ENCODE measurements at regions not wholly inside any gene's neighbourhood (a gene's known extent, or its start where the extent isn't known, plus 50 kb on each side); places are given as distances from the start of the nearest gene placed in this dataset.

GRCh38 chr3:59313365-59313764 lies 263.5 kb upstream of the CFAP20DC start:
- peak; percentile 50 for DNase-seq (ENCODE audit: low read depth, low spot score)
- no peaks in the 10 kb centered on the region for H3K27me3 ChIP-seq (ENCODE audit: insufficient read depth, insufficient read length)

GRCh38 chr3:59311231-59311630 lies 261.4 kb upstream of the CFAP20DC start:
- no peak for DNase-seq (ENCODE audit: low read depth, low spot score)
- H3K36me3 ChIP-seq (ENCODE audit: insufficient read depth, insufficient read length, low read length) = no peaks in the 10 kb centered on the region
- TF ChIP-seq SUZ12 (IDR thresholded peaks at IDR 0.05; ENCODE audit: extremely low read depth, insufficient read depth, insufficient read length) = no peak
- no peak for TF ChIP-seq YY1 (IDR thresholded peaks at IDR 0.05; ENCODE audit: insufficient read depth, insufficient read length)
- no peak for TF ChIP-seq ZNF274 (IDR thresholded peaks at IDR 0.05; ENCODE audit: low read depth, low read length)
- no peaks in the 10 kb centered on the region for H3K27me3 ChIP-seq (ENCODE audit: insufficient read depth, insufficient read length)
- no peaks in the 10 kb centered on the region for H3K4me1 ChIP-seq (ENCODE audit: insufficient read depth, insufficient read length)
- no peak overlapping the region for H3K9ac ChIP-seq (ENCODE audit: insufficient read length, low read depth)
- no peak overlapping the region for H3K4me3 ChIP-seq (ENCODE audit: insufficient read length, low read depth)
- no peaks in the 10 kb centered on the region for H3K9me3 ChIP-seq (ENCODE audit: insufficient read depth, low read length)

More at GRCh38 chr3:59313365-59313764, 263.5 kb upstream of the CFAP20DC start:
- Histone ChIP-seq H3K9me3 (ENCODE audit: insufficient read depth, low read length) (no peaks in the 10 kb centered on the region), H3K9ac (ENCODE audit: insufficient read length, low read depth) (no peak overlapping the region), H3K36me3 (ENCODE audit: insufficient read depth, insufficient read length, low read length) (no peaks in the 10 kb centered on the region), H3K4me1 (ENCODE audit: insufficient read depth, insufficient read length) (no peaks in the 10 kb centered on the region), H3K4me3 (ENCODE audit: insufficient read length, low read depth) (no peak overlapping the region)
- TF ChIP-seq ZNF274 (IDR thresholded peaks at IDR 0.05; ENCODE audit: low read depth, low read length) = no peak
- TF ChIP-seq YY1 (IDR thresholded peaks at IDR 0.05; ENCODE audit: insufficient read depth, insufficient read length) = no peak
- TF ChIP-seq SUZ12 (IDR thresholded peaks at IDR 0.05; ENCODE audit: extremely low read depth, insufficient read depth, insufficient read length) = no peak

- TF ChIP-seq ZNF274 (IDR thresholded peaks at IDR 0.05; ENCODE audit: low read depth, low read length) (no peak), SUZ12 (IDR thresholded peaks at IDR 0.05; ENCODE audit: extremely low read depth, insufficient read depth, insufficient read length) (no peak), YY1 (IDR thresholded peaks at IDR 0.05; ENCODE audit: insufficient read depth, insufficient read length) (no peak)
- Histone ChIP-seq H3K9ac (ENCODE audit: insufficient read length, low read depth) (no peak overlapping the region), H3K4me1 (ENCODE audit: insufficient read depth, insufficient read length) (no peaks in the 10 kb centered on the region), H3K9me3 (ENCODE audit: insufficient read depth, low read length) (no peaks in the 10 kb centered on the region), H3K27me3 (ENCODE audit: insufficient read depth, insufficient read length) (no peaks in the 10 kb centered on the region), H3K36me3 (ENCODE audit: insufficient read depth, insufficient read length, low read length) (no peaks in the 10 kb centered on the region), H3K4me3 (ENCODE audit: insufficient read length, low read depth) (no peak overlapping the region)
- no peak for DNase-seq (ENCODE audit: low read depth, low spot score)
Observed at GRCh38 chr3:59310736-59311135, 260.9 kb upstream of the CFAP20DC start.

GRCh38 chr3:59308684-59309083 lies 258.9 kb upstream of the CFAP20DC start:
- TF ChIP-seq ZNF274 (IDR thresholded peaks at IDR 0.05; ENCODE audit: low read depth, low read length) (no peak), SUZ12 (IDR thresholded peaks at IDR 0.05; ENCODE audit: extremely low read depth, insufficient read depth, insufficient read length) (no peak), YY1 (IDR thresholded peaks at IDR 0.05; ENCODE audit: insufficient read depth, insufficient read length) (no peak)
- H3K9ac ChIP-seq (ENCODE audit: insufficient read length, low read depth) = no peak overlapping the region
- no peak overlapping the region for H3K4me3 ChIP-seq (ENCODE audit: insufficient read length, low read depth)
- H3K27me3 ChIP-seq (ENCODE audit: insufficient read depth, insufficient read length) = no peaks in the 10 kb centered on the region
- no peaks in the 10 kb centered on the region for H3K4me1 ChIP-seq (ENCODE audit: insufficient read depth, insufficient read length)
- DNase-seq (ENCODE audit: low read depth, low spot score) = no peak
- H3K9me3 ChIP-seq (ENCODE audit: insufficient read depth, low read length) = no peaks in the 10 kb centered on the region
- no peaks in the 10 kb centered on the region for H3K36me3 ChIP-seq (ENCODE audit: insufficient read depth, insufficient read length, low read length)

GRCh38 chr3:59308001-59308400 lies 258.2 kb upstream of the CFAP20DC start:
- no peaks in the 10 kb centered on the region for H3K4me1 ChIP-seq (ENCODE audit: insufficient read depth, insufficient read length)
- DNase-seq (ENCODE audit: low read depth, low spot score) = no peak

GRCh38 chr3:59306436-59306835 lies 256.6 kb upstream of the CFAP20DC start:
- TF ChIP-seq ZNF274 (IDR thresholded peaks at IDR 0.05; ENCODE audit: low read depth, low read length) (no peak), YY1 (IDR thresholded peaks at IDR 0.05; ENCODE audit: insufficient read depth, insufficient read length) (no peak), SUZ12 (IDR thresholded peaks at IDR 0.05; ENCODE audit: extremely low read depth, insufficient read depth, insufficient read length) (no peak)
- Histone ChIP-seq H3K4me3 (ENCODE audit: insufficient read length, low read depth) (no peak overlapping the region), H3K27me3 (ENCODE audit: insufficient read depth, insufficient read length) (no peaks in the 10 kb centered on the region), H3K9ac (ENCODE audit: insufficient read length, low read depth) (no peak overlapping the region), H3K36me3 (ENCODE audit: insufficient read depth, insufficient read length, low read length) (no peaks in the 10 kb centered on the region), H3K4me1 (ENCODE audit: insufficient read depth, insufficient read length) (no peaks in the 10 kb centered on the region), H3K9me3 (ENCODE audit: insufficient read depth, low read length) (no peaks in the 10 kb centered on the region)
- DNase-seq (ENCODE audit: low read depth, low spot score) = no peak

More at GRCh38 chr3:59308001-59308400, 258.2 kb upstream of the CFAP20DC start:
- Histone ChIP-seq H3K9me3 (ENCODE audit: insufficient read depth, low read length) (no peaks in the 10 kb centered on the region), H3K9ac (ENCODE audit: insufficient read length, low read depth) (no peak overlapping the region), H3K27me3 (ENCODE audit: insufficient read depth, insufficient read length) (no peaks in the 10 kb centered on the region), H3K36me3 (ENCODE audit: insufficient read depth, insufficient read length, low read length) (no peaks in the 10 kb centered on the region), H3K4me3 (ENCODE audit: insufficient read length, low read depth) (no peak overlapping the region)
- no peak for TF ChIP-seq ZNF274 (IDR thresholded peaks at IDR 0.05; ENCODE audit: low read depth, low read length)
- TF ChIP-seq YY1 (IDR thresholded peaks at IDR 0.05; ENCODE audit: insufficient read depth, insufficient read length) = no peak
- TF ChIP-seq SUZ12 (IDR thresholded peaks at IDR 0.05; ENCODE audit: extremely low read depth, insufficient read depth, insufficient read length) = no peak

- Histone ChIP-seq H3K36me3 (ENCODE audit: insufficient read depth, insufficient read length, low read length) (no peaks in the 10 kb centered on the region), H3K9me3 (ENCODE audit: insufficient read depth, low read length) (no peaks in the 10 kb centered on the region), H3K4me1 (ENCODE audit: insufficient read depth, insufficient read length) (no peaks in the 10 kb centered on the region), H3K27me3 (ENCODE audit: insufficient read depth, insufficient read length) (no peaks in the 10 kb centered on the region), H3K9ac (ENCODE audit: insufficient read length, low read depth) (no peak overlapping the region), H3K4me3 (ENCODE audit: insufficient read length, low read depth) (no peak overlapping the region)
- TF ChIP-seq YY1 (IDR thresholded peaks at IDR 0.05; ENCODE audit: insufficient read depth, insufficient read length) = no peak
- TF ChIP-seq ZNF274 (IDR thresholded peaks at IDR 0.05; ENCODE audit: low read depth, low read length) = no peak
- no peak for TF ChIP-seq SUZ12 (IDR thresholded peaks at IDR 0.05; ENCODE audit: extremely low read depth, insufficient read depth, insufficient read length)
- DNase-seq (ENCODE audit: low read depth, low spot score) = no peak
Observed at GRCh38 chr3:59304296-59304695, 254.5 kb upstream of the CFAP20DC start.
